Osteoblast (primary cell): ENCODE measurements at regions not wholly inside any gene's neighbourhood (a gene's known extent, or its start where the extent isn't known, plus 50 kb on each side); places are given as distances from the start of the nearest gene placed in this dataset.
A peak's percentile ranks its signal among the peaks of the same experiment; 100 is the strongest.

ENCODE experiments used
- DNase-seq: peaks from one replicate; pipeline ENCODE4 v3.0.0; 2011; ENCODE audit warnings: low spot score, mixed read lengths; ENCODE audit not compliant: insufficient read length; ENCODE audit errors: missing footprints
- H2AFZ ChIP-seq: 2 replicates; pipeline ENCODE4 v1.6.0; 2011; ENCODE audit warnings: mild to moderate bottlenecking, low read length
- H3K27ac ChIP-seq: 2 replicates; pipeline ENCODE4 v1.5.1; 2011; ENCODE audit warnings: mild to moderate bottlenecking, low read depth, low read length, moderate library complexity
- H3K27me3 ChIP-seq: 2 replicates; pipeline ENCODE4 v1.6.0; 2012; ENCODE audit warnings: mild to moderate bottlenecking, control low read depth, inconsistent platforms, low read length, moderate library complexity; ENCODE audit not compliant: insufficient read depth
- H3K36me3 ChIP-seq: 2 replicates; pipeline ENCODE4 v1.5.1; 2011; ENCODE audit warnings: mild to moderate bottlenecking, low read length, control low read depth, moderate library complexity; ENCODE audit not compliant: insufficient read depth
- H3K4me1 ChIP-seq: 2 replicates; pipeline ENCODE4 v1.5.1; 2011; ENCODE audit warnings: mild to moderate bottlenecking, low read length, control low read depth, moderate library complexity; ENCODE audit not compliant: insufficient read depth
- H3K4me2 ChIP-seq: 2 replicates; pipeline ENCODE4 v1.6.0; 2011; ENCODE audit warnings: mild to moderate bottlenecking, low read length; ENCODE audit not compliant: insufficient read depth
- H3K4me3 ChIP-seq: fragments of 200-600 bp; sonication (generic); 3 replicates; pipeline ENCODE4 v1.5.1; 2012; ENCODE audit warnings: mild to moderate bottlenecking, low read length, inconsistent platforms; ENCODE audit not compliant: insufficient read depth
- H3K79me2 ChIP-seq: 2 replicates; pipeline ENCODE4 v1.6.0; 2012; ENCODE audit warnings: mild to moderate bottlenecking, low read length, control low read depth, inconsistent platforms; ENCODE audit not compliant: insufficient read depth
- H3K9me3 ChIP-seq: 2 replicates; pipeline ENCODE4 v1.5.1; 2011; ENCODE audit warnings: low read depth, low read length, control low read depth
- H4K20me1 ChIP-seq: 2 replicates; pipeline ENCODE4 v1.6.0; 2012; ENCODE audit warnings: mild to moderate bottlenecking, low read length, control low read depth; ENCODE audit not compliant: insufficient read depth
- CTCF ChIP-seq: IDR thresholded peaks from 2 replicates; pipeline ENCODE4 v1.5.1; 2011; ENCODE audit warnings: mild to moderate bottlenecking, low read depth, low read length, moderate library complexity; ENCODE audit errors: extremely low read depth

- no peaks in the 10 kb centered on the region for H3K79me2 ChIP-seq
- H3K4me3 ChIP-seq: peak overlapping the region; percentile 32
- H3K36me3 ChIP-seq: no peaks in the 10 kb centered on the region
- no peaks in the 10 kb centered on the region for H3K9me3 ChIP-seq
- H3K27me3 ChIP-seq: no peaks in the 10 kb centered on the region
- peak; percentile 93 for DNase-seq
- H3K27ac ChIP-seq: no peak overlapping the region
- no peak overlapping the region for H2AFZ ChIP-seq
- no peaks in the 10 kb centered on the region for H3K4me1 ChIP-seq
- H4K20me1 ChIP-seq: no peaks in the 10 kb centered on the region
- H3K4me2 ChIP-seq: peak overlapping the region; percentile 44
- no peak for TF ChIP-seq CTCF
Observed at GRCh38 chr16:86961171-86961601, 356.0 kb downstream of the C16orf95 start.

DNA sequence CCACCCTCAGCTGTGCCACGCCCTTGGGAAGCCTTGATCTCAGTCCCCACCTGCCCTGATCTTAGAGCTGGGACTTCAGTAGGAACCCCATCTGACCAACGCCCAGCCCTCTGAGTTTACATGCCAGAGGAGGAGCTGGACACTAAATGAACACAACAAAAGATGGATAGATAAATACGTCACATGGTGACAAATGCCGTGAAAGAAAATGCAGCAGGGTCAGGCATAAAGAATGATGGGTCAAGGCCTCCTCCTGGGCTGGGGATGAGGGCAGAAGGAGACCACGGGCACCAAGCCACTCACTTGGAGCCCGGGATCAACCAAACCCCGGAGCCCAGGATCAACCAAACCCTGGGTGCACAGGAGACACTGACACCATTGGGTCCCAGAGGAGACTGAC is 354.9 kb downstream of the C16orf95 start:
- Histone ChIP-seq H3K36me3 (no peaks in the 10 kb centered on the region), H3K9me3 (no peaks in the 10 kb centered on the region), H3K27me3 (peaks cover 2% of the 10 kb centered on the region), H3K27ac (no peak overlapping the region), H4K20me1 (no peaks in the 10 kb centered on the region), H3K79me2 (no peaks in the 10 kb centered on the region), H3K4me2 (no peak overlapping the region), H3K4me3 (no peak overlapping the region), H3K4me1 (no peaks in the 10 kb centered on the region), H2AFZ (no peak overlapping the region)
- peak; percentile 83 for DNase-seq
- no peak for TF ChIP-seq CTCF

GRCh38 chr16:86962913-86963312 is 354.3 kb downstream of the C16orf95 start:
- no peak overlapping the region for H2AFZ ChIP-seq
- no peaks in the 10 kb centered on the region for H4K20me1 ChIP-seq
- H3K79me2 ChIP-seq: no peaks in the 10 kb centered on the region
- H3K27me3 ChIP-seq: peaks cover 5% of the 10 kb centered on the region
- H3K9me3 ChIP-seq: no peaks in the 10 kb centered on the region
- peak; percentile 76 for DNase-seq
- H3K36me3 ChIP-seq: no peaks in the 10 kb centered on the region
- no peak overlapping the region for H3K4me3 ChIP-seq
- no peak for TF ChIP-seq CTCF
- no peak overlapping the region for H3K4me2 ChIP-seq
- H3K4me1 ChIP-seq: no peaks in the 10 kb centered on the region
- H3K27ac ChIP-seq: no peak overlapping the region

DNA sequence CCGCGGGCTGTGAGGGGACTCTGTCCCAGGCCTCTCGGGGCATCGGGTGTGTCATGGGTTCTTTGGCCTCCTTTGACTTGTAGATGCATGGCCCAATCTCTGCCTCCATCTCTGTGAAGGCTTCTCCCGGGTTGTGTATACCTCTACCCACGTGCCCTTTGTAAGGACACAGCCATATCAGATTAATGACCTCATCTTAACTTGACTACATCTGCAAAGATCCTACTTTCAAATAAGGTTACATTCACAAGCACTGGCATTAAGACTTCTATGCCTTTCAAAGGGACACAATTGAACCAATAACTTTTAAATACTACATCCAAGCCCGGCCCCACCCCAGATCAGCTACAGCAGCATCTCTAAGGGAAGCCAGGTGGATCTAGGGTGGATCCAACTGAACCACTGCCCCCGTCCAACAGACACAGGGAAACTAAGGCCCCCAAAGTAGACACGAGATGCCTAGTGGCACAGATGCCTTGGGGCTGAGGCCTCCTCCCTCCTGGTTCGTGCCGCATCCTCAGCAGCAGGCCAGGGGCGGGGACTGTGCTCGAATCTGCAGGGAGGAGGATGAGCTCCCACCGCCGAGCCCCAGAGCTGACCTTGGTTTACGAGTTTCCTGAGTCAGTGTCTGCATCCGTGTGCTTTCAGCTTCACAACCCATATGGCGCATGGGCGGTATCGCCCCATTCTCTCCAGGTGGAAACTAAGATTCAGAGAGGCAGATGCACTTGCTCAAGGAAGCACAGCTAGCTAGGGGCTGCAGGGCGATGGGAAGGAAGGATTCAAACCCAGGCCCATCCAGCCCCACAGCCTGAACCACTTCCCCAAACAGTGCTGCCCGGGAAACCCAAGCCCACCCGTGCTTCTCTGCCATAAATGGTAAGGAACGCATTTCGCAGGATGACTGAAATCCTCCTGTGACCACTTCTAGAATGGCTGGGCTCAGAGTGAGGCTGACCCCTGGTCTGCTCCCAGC is 353.3 kb downstream of the C16orf95 start:
- peaks cover 5% of the 10 kb centered on the region for H3K27me3 ChIP-seq
- H3K27ac ChIP-seq: no peak overlapping the region
- no peak overlapping the region for H3K4me2 ChIP-seq
- no peaks in the 10 kb centered on the region for H3K79me2 ChIP-seq
- no peaks in the 10 kb centered on the region for H3K36me3 ChIP-seq
- no peak overlapping the region for H3K4me3 ChIP-seq
- H3K9me3 ChIP-seq: no peaks in the 10 kb centered on the region
- no peaks in the 10 kb centered on the region for H4K20me1 ChIP-seq
- no peak overlapping the region for H2AFZ ChIP-seq
- DNase-seq: peak; percentile 86
- H3K4me1 ChIP-seq: no peaks in the 10 kb centered on the region
- no peak for TF ChIP-seq CTCF
